Stimulated activated CD8-positive, alpha-beta memory T cell treated with anti-CD3 and anti-CD28 coated beads, Interleukin-4, amount 100 ng/mL, for 48 hours (primary cell): ENCODE measurements at regions not wholly inside any gene's neighbourhood (a gene's known extent, or its start where the extent isn't known, plus 50 kb on each side); places are given as distances from the start of the nearest gene placed in this dataset.

ENCODE experiments used
- DNase-seq: peaks from one replicate; pipeline ENCODE4 v3.0.0-alpha.2; 2020

GRCh38 chr18:48488388-48488850, 50.4 kb upstream of the CTIF start:
- DNase-seq, result no peak

DNA sequence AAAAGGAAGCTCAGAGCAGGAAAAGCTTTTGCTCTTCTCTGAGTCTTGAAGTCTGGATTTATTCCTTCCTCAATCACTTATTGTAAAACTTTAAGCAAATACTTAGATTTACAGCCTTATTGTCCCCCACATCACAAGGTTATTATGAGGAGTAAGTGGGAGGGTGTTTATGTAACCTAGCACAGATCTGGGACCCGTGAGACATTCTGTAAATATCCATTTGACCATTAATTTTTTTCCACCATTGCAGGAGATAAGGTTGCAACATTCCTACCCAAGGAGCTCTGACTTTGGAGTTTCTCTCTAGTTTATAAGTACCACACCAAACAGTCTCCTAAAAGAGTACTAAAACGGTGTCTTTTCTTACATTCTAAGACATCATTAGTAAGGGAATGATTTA, 52.1 kb upstream of the CTIF start:
- DNase-seq, result no peak

DNA sequence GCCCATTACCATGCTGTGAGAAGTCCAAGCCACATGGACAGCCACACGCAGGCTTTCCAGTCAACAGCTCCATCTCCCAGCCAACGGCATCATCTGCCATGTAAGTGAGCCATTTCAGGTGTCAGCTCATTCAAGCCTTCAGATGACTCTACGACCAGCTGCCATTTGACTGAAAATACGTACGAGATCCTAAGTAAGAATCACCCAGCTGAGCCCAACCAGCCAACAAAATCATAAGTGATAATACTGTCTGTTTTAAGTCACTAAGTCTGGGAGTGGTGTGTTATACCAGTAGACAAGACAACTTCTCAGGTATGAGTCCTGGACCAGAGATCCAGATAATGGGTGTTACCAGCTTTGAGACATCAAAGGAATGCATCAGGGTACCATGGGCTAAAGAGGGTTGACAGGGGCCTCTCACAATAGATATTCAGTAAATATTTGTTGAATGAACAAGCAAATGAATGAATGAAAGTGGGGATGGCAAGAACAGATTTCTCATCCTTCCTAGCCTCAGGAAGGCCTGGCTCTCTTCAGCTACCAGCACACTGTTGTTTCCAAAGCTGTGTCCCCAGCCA, 52.9 kb upstream of the CTIF start:
- DNase-seq, result no peak

- no peak for DNase-seq
Measured at GRCh38 chr18:48481092-48481491, 57.7 kb upstream of the CTIF start.

GRCh38 chr18:48479531-48479930, 59.3 kb upstream of the CTIF start:
- no peak for DNase-seq

DNA sequence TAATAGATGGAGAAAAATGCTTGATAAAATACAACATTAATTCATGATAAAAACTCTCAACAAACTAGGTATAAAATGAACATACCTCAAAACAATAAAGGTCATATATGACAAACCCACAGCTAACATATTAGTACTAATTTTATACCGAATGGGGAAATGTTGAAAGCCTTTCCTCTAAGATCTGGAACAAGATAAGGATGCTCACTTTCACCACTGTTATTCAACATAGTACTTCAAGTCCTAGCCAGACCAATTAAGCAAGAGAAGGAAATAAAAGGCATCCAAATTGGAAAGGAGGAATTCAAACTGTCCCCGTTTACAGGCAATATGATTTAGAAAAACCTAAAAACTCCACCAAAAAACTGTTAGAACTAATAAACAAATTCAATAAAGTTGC, 61.5 kb upstream of the CTIF start:
- DNase-seq, result no peak

- no peak for DNase-seq
Measured at GRCh38 chr18:48476550-48476917, 62.3 kb upstream of the CTIF start.

- peak; percentile 28 for DNase-seq
Measured at GRCh38 chr18:48475635-48476549, 62.9 kb upstream of the CTIF start.

DNA sequence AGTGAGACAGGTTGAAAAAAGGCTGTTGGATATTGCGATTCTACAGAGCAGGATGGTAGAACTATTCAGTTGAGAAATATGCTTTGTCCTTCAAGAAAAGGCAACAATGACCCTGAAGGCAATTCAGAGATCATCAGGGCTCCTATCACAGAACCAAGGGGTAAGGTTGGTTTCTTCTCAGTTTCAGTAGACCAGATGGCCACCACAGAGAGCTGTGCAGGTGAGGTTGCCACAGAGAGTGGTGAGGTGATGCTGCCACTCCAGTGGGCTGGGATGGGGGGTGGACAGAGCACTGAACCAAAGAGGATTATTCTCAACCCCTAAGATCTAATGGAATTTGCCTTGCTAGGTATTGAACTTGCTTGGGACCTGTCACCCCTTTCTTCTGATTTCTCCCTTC, 64.6 kb upstream of the ZBTB7C start:
- no peak for DNase-seq

DNA sequence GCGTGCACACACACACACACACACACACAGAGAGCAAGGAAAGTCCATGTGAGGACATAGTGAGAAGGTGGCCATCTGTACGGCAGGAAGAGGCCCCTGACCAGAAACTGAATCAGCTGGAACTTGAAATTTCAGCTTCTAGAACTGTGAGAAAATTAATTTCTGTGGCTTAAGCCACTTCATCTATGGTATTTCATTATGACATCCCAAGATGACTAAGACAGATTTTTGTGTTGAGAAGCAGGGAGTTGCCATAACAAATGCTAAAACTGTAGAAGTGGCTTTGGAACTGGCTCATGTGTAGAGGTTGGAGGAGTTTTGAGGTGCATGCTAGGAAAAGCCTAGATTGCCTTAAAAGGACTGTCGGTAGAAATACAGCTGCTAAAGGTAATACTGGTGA, 63.4 kb upstream of the ZBTB7C start:
- no peak for DNase-seq

- DNase-seq, result no peak
Measured at GRCh38 chr18:48470484-48471180, 61.4 kb upstream of the ZBTB7C start.

GRCh38 chr18:48468151-48468550, 59.0 kb upstream of the ZBTB7C start:
- no peak for DNase-seq

DNA sequence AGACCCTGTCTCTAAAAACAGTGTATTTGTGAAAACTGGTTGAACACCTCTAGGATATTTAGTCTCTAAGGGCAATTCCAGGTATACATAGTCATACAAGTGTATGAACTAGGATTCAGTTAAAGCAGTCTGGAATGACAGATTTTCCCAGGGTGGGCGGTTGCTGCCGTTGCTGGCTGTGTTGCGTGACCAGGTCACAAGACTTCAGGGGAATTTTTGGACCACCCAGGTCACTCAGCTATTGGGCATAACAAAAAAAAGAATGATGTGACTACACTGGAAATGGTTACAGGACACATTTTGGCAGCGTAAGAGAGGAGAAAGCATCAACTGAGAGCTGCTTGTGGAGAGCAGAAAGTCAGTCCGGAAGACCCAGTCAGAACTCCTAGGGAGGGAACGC, 58.0 kb upstream of the ZBTB7C start:
- no peak for DNase-seq

- no peak for DNase-seq
Measured at GRCh38 chr18:48462510-48462909, 53.3 kb upstream of the ZBTB7C start.

DNA sequence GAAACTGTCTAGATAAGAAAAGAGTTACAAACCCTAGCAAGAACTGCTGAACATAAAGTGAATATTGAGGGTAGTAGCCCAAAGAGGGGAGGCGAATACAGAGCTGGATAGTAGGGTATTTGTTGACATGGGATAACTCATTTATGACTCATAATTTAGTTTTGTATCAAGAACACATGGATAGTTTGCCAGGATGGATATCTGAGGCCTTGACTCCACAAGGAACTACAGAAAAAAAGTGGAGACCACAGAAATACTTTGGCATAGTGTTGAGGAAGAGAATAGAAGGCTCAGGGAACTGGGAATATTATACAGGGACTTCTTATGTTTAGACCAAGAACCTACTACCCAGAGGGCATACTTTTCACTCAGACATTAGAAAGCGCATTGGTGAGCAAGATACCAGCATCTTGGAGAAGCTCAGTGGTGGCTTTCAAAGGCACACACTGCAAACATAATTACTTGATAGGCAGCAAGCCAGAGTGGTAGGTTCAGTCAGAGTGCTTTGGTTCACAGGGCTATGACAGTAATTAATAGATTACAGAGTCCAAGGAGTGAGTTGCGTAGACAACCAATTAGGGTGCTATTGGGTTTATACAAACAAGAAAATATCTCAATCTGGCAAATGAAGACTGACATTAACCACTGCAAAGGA, 51.9 kb upstream of the ZBTB7C start:
- DNase-seq, result no peak

GRCh38 chr18:48459465-48459864, 50.3 kb upstream of the ZBTB7C start:
- no peak for DNase-seq

GRCh38 chr18:48459016-48459415, 49.8 kb upstream of the ZBTB7C start:
- DNase-seq, result no peak
